Tongue (tissue), 1 donor: ENCODE measurements at regions not wholly inside any gene's neighbourhood (a gene's known extent, or its start where the extent isn't known, plus 50 kb on each side); places are given as distances from the start of the nearest gene placed in this dataset.
A peak's percentile ranks its signal among the peaks of the same experiment; 100 is the strongest.

ENCODE experiments used
- DNase-seq: peaks from one replicate; pipeline ENCODE4 v3.0.0-alpha.2; 2015

DNA sequence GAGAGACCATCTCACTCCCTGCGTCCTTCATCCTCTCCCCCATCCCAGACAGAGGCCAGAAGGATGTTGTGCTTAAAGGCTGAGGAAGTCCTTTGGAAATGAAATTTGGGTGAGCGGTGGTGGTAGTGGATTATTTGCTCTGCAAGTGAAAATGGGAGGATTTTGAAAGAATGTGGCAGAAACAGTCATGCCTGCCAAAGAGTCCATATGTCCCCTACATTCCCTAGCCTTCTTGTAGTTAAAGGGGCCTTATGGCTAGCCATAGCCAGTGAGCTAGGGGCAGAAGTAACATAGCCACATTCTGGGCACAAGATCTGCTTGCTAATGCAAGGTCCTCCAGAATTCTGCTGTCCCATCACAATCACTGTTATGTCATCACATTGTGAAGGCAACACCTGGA lies 360.2 kb upstream of the TSHZ3 start:
- no peak for DNase-seq

DNA sequence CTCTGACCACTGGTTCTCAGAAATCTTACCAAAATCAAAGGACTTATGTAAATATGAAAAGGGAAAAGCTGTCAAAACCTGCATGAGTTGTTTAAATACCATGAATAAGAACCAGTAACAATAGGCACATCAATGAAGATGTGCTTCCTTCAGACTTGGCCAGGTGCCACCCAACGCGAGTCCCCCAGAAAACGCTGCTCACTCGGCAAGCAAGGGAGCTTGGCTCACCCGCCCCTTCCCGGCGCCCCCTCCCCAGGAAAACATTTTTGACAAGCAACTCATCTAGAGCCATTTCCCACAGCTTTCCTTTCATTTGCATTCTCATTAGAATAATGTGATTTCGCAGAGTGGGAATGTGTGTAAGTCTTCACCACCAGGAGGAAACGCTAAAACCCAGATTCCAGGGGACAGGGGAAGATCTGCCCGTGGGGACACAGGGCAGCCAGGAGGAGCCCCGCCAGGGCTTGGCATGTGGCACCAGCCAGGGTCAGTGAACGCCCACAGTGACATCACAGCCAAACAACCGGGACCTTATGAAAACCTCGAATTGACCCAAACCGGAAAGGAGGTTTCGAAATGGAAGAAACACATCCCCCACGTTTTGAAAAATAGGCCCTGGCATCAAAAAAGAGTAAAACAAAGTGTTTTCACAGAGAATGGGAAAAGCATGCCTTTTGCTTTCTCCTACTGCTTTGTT lies 366.2 kb upstream of the TSHZ3 start:
- no peak for DNase-seq

DNA sequence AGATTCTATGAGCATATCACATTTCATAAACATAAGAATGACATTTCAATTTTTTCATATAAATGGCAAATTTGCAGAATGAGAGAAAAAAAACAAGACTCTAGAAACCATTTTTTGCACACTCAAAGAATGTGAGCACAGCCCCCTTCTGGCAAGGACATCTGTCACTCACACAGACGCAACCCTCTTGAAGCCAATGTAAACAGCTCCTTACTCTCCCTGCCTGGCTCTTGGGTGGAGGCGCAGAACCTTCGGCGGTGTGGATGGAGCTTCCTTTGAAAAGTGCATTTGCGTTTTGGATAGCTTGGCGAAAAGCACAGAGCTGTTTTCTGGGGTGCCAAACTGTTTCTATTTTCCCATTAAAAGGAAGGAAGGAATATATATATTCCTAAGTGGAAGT lies 367.6 kb upstream of the TSHZ3 start:
- DNase-seq = no peak

DNA sequence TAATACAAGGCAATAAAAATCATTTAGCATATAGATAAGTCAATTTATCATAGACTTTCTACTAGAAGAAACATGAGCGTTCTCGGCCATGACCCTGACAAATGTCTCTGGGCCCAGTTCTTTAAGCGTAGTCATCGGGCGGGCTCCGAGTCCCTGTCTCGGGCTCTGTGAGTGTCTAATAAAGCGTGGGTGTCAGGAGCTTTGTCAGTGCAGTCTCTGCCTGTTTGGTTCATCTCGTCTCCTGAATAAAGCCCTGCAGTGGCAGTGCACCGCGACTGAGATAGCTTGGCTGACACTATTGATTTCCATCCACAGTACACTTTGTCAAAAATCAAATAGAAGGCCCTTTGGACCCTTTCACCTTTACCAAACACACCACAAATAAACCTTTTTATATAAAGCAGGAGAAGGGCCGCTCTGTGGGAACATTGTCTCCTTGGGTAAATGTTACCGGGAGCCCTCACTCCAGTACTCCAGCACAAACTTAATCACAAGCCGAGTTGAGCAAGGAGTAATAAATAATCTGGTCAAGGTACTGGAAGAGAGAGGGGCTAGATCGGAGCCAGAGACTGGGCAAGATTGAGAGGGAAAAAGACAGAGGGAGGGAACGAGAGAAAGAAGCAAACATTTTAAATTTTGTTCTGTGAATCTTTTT lies 368.2 kb upstream of the TSHZ3 start:
- no peak for DNase-seq

DNA sequence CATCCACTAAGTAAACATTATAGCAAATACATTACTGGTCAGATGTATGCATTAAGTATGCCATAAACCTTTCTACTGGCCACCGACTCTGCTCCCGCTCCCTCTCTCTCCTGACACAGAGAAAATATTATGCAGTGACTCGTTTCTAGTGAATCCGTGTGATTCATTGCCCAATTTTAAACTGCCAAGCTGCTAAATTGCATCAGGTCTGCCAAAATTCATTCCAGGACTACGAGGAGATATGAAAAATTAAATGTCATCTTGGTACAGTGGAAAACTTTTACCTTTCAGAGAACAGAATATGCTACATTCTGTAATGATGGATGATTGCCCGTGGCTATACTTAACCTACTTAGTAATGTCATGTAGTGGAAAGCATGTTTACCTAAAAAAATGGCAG lies 368.8 kb upstream of the TSHZ3 start:
- DNase-seq = no peak

DNA sequence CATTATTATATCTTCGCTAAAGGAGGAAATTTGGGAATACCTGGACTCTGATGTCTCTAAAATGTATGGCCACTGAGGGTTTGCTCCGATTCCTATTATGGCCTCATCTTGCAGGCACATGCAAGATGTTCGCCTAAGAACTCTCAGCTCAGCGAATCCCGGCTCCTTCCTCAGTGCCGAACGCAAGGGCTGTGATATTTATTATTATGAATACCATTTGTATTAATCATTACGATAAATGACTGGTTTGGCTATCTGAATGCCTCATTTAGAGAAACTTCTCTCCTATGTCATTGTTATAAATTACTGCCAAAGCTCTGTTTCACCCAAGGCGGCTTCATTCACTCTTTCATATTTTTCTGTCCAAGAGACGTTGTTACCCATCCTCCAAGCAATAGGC lies 369.7 kb upstream of the TSHZ3 start:
- no peak for DNase-seq

DNA sequence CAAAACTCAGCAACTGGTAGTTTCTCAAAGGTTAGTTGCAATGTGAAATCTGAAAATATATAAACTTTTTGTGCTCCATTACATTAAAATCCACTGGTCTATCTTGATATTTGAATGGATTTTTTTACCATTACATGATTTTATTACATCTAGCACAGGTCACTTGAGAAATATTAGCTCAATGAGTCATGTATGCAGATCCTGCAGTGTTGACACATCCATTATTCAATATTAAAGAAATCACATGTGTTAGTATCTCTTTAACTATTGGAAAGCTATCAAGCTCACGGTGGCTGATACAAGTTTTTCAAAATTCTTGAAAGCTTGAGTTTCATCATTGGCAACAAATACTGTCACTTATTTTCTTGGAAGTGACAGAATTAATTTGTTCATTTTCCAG lies 373.9 kb upstream of the TSHZ3 start:
- no peak for DNase-seq

DNA sequence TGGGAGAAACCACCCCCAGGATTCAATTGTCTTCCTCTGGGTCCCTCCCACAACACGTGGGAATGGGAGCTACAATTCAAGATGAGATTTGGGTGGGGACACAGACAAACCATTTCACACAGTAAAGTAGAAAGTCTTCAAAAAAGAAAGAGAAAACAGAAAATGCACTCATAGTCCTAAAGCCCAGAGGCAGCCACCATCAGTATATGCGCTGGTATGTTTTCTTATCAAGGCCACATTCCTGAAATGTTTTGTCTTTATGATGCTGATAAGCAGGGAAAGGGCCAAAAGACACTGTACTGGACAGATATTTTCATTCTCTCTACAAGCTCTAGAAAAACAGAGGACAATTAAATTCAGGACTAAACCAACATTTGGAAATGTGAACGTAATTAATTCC lies 375.8 kb upstream of the TSHZ3 start:
- no peak for DNase-seq

DNA sequence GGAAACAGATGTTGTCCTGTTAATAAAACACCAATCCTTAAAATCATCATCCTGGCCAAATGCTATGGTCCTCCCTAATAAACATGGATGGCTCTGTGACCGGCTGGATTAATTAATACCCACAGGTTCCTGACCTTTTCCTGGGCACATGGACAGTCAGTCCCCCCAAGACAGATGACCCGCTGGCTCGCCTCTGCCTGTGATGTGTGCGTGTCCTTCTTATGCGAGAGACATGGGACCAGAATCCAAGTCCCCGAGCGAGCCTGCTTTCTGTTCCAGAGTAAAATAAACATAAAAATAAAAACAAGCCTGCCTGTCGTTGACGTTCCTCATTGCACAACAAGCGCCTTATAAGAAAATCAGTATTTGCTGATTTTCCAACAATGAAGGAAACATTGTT lies 378.3 kb upstream of the TSHZ3 start:
- DNase-seq = no peak

DNA sequence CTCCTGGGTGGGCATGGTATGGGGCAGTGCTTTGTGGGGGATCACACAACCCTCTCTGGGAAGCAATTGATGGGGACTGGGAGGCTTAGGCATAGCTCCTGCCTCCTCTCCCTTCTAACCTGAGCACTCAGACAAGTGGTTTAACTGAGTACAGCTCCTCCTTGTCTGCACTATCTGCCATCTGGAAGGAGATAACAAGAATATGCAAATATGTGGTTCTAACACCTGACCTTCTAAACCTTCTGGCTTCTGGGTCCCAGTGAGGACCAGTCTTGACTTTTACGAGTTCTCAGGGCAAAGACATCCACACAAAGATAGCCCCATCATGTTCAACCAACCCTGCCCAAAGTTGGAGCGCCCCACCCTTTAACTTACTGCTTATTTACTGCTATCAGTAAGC lies 381.0 kb upstream of the TSHZ3 start:
- DNase-seq = no peak

DNA sequence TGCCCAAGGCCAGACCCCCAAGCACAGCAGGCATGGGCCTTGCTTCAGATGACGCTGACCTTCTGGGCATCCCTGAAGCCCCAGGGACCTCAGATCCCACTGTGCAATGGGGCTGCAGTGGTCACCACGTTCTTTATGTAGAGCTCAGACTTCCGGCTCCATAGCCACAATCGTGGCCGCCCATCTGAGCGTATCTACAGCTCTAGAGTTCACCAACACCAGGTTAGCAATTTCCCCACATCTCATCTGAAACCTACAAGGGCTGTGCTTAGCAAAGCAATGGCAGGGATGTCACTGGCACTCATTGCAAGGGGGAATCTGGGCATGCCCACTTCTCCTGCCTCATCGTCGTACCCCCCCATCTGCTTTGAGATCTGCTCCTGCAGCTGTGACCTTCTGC lies 384.4 kb upstream of the TSHZ3 start:
- DNase-seq = no peak

DNA sequence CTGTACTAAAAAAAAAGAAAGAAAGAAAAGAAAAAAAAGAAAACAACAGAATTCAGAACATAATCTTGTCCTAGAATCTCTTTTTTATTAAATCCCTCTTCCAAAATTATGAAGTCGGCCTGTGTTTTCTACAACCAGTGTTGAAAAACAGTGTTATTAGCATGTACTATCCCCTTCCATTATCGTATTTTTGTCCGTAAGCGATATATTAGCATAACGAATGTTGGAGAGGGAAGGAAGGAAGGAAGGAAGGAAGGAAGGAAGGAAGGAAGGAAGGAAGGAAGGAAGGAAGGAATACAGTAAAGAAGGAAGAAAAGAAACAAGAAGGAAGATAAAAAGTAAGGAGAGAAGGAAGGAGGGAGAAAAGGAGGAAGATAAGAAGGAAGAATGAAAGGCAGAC lies 393.0 kb upstream of the TSHZ3 start:
- DNase-seq = no peak

DNA sequence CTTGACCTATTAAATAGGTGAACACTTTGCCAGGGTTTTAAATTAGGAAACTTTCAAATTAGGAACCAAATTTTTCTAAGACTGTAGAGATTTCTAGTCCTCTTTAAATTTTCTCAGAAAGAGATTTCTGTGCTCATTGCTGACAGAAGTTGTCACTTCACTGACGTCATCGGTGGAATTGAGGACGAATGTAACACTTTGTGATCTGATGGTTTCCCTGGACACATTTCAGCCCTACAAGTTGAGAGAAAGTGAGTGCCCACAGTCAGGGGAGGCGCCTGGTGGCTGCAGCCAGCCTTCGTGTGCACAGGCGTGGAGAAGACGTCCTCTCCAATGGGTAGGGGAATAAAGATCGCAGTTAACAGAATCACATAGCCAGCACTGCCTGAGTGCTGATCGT lies 396.5 kb upstream of the TSHZ3 start:
- no peak for DNase-seq

DNA sequence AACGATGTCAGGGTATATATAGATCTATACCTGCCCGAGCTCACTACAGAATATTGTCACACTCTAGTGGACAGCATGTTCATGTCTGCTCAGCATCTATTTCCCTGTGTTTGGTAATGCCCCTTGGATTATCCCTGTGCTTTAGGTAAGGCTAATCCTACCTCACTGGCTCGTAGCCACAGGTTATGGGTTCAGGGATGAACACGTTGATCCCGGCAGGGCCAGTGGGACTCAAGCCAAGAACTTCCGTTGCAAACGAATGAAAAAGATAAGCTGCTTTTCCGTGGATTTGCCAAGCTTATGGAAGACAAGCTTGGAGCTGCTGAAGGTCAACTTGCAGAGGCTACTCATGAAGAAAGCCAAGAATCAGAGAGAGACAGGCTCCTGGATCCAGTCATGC lies 400.0 kb upstream of the TSHZ3 start:
- no peak for DNase-seq

DNA sequence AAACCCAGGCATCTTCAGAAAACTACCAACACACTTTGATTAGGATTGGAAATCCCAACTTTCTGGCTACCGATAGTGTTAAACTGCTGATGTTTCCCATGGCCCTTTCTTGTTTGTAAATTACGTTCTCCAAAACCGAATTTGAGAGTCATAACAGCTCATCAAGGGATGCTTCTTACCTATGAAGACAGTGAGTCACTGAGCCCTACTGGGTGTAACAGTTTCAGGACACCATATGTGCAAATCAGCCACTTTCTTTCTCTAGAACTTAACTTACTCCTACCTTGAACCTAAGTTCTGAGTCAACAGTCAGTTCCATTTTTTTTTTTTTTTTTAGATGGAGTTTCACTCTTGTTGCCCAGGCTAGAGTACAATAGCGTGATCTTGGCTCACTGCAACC lies 410.1 kb upstream of the TSHZ3 start:
- no peak for DNase-seq

DNA sequence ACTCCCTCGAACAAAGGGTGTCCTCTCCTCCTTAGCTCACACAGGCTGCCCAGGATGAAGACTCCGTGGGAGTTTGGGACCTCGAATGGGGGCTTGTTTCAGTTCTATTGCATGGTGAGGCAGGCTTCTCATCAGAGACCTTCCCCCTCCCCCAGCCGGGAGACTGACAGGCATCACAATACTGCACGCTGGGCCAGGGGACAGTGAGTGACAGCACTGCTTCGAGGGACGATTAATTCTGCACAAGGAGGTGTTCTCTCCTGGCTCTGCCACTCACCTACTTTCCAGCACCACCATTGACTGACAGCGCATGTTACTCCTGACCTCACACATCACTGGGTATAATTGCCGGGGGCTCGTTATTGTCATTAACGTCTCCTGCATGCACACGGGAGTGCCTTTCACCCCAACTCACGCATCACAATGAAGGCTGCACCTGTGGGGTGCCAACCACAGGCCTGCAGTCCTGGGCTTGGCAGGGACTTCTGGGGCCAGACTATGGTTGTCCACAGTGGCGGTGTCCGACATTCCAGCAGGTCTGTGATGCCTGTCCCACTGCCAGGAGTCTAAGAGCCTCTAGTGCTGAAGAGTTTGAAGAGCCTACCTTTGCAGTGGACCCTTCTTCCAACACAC lies 412.2 kb upstream of the TSHZ3 start:
- no peak for DNase-seq

DNA sequence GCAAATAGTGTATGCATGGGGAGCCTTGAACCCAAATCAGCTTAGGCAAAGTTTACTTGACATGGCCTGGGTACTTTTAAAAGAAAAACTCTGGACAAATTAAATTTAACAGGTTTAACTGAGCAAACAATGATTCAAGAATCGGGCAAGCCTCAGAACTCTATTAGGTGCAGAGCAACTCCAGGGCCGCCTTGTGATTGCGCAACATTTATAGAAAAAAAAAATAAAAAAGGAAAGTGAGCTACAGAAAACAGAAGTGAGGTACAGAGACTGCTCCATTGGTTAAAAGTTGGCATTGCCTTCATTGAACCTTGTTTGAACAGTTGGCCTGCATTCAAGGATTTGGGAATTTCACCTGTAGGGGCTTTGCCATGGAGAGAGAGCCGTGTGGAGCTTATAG lies 421.0 kb upstream of the TSHZ3 start:
- no peak for DNase-seq

DNA sequence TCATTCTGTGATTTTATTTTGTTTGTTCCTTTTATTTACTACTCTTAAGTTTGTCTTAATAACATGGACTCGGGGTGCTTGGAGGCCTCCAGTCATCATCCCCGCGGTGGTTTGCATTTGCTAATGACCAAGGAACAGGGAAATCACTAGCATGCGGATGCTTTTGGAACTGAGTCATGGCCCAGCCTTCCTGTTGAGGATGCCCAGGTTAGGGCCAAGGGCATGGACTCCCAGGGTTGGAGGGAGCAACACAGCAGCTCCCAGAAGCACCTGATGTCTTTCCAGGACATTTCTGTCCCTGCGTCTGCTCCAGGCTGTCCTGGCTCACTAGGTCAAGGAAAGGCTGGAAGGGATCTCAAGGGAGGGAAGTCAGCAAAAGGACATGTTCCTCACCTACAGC lies 423.7 kb upstream of the TSHZ3 start:
- DNase-seq = no peak

DNA sequence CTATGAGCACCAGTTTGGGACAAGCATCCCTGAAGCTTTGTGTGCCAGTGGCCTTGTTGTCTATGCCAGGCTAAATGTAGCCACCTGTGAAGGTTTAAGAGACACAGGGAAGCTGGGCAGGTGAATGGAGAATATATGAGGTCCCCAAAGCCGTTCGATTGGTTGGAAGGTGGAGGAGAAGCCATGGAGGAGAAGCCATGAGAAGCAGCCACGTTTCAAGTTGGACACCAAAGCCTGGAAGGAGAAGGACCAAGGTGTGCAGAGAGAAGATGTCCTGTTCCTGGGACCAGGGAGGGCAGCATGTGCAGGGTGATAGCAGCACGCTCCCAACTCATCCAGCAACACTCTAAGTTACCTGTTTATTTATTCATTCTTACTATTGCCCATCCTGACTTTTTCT lies 432.3 kb upstream of the TSHZ3 start:
- no peak for DNase-seq

DNA sequence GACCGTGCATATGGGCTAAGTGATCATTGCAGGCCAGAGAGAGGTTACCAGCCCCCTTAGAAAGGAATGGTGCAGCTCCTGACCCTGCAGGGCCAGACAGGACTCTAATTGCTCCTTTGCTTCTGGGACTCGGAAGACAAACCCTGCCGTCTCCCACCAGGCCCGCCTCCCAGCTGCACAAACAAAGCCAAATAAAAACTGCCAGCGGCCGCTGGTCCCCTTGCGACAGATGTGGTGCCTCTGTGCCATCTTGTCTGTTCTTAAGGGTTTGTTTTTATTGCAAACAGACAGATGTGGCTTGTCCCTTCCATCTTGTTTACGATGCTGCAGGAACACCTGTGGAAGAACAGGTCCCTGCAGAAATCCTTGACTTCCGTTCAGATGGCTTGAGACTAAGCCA lies 434.4 kb upstream of the TSHZ3 start:
- DNase-seq = peak; percentile 6

DNA sequence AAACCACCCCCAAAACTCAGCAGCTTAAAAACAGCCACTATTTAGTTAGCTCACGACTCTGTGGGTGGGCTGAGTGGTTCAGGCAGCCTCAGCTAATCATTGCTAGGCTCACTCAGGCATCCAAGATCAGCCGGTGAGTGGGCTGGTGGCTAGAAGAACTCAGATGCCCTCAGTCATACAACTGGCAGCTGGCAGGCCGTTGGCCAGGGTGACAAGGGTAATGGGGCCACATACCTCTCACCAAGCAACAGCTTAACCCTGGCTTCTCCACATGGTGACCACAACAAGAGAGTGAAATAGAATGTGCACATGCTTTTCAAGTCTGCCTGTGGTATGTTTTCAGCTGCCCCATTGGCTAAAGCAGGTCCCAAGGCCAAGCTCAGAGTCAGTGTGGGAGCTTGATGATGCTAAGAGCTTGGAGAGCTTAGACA lies 435.4 kb upstream of the TSHZ3 start:
- DNase-seq = no peak

DNA sequence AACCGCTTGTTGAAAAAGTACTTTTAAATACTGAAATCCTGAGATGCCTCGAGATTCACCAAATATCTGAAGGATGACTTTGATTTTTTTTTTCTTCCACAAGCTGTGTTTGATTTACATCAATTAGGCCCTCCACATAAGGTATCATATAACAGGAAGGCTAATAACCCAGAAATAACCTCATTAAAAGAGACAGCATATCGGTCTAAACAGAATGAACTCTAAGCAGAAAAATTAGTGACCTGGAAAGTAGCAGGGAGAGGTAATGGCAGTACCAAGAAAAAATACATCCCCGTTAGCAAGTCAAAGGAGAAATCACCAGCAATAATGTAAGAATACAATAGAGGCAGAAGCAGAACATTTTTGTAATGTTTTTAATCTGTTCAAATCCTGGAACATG lies 452.4 kb upstream of the TSHZ3 start:
- DNase-seq = no peak

DNA sequence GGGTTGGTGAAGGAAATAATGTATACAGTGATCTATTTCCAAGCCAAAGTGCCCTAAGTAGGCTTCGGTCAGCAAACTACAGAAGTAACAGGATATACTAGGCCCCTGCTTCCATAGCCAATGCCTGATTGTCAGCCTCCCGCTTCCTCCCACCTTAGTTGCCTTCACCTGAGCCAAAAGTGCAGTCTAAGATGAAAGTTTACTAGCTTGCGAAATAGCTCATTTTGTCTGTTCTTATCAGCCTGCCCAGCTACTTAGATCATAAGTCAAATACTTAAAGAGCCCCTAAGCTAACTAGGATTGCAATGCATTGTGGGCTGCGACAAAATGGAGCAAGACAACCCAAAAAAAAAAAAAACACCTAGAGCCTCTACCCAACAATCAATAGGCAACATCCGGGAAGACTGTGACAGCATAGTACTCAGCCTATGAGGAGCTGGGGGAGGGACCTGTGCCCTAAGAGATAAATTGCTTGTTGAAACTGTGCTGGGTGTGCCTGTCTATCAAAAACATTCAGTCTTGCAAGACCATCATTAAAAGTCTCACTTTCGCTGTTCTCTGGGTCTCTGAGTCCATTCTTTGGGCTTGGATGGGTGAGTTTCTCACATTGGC lies 454.7 kb upstream of the TSHZ3 start:
- no peak for DNase-seq

DNA sequence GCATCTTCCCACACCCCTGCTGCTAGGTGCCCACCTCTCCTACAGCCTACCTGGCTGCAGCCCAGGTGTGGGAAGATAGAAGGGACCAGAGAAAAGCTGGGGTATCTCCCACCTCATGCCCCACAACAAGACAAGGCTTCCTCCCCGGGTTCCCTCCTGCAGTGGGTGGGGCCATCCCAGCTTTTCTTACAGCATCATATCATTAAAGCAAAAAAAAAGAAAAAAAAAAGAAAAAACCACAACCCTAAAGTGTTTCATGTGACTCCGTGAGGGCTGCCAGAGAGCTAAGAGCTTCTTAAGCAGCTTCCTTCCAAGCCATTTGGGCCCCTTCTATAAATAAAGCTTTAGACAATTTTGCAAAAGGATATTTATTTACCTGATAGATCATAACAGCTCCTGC lies 455.4 kb upstream of the TSHZ3 start:
- DNase-seq = no peak
